ENCODE measurements at regions not wholly inside any gene's neighbourhood (a gene's known extent, or its start where the extent isn't known, plus 50 kb on each side); places are given as distances from the start of the nearest gene placed in this dataset.
"Not testable (repeated sequence)": the region's sequence is repeated elsewhere in the genome, so short reads cannot be mapped to it uniquely, and the experiment has no call there.

- no peak for DNase-seq
Observed at GRCh38 chr14:71764701-71765382, 167.4 kb upstream of the RGS6 start.

GRCh38 chr14:71765505-71765904, 166.7 kb upstream of the RGS6 start:
- no peak for DNase-seq

GRCh38 chr14:71770431-71770830, 161.8 kb upstream of the RGS6 start:
- DNase-seq = no peak

- DNase-seq = not testable (repeated sequence)
Observed at GRCh38 chr14:71771421-71771820, 160.8 kb upstream of the RGS6 start.

- DNase-seq = not testable (repeated sequence)
Observed at GRCh38 chr14:71771996-71772395, 160.2 kb upstream of the RGS6 start.

- DNase-seq = peak; percentile 53
Observed at GRCh38 chr14:71773898-71774481, 158.2 kb upstream of the RGS6 start.

GRCh38 chr14:71776471-71777360, 155.5 kb upstream of the RGS6 start:
- no peak for DNase-seq

GRCh38 chr14:71780075-71780474, 152.2 kb upstream of the RGS6 start:
- no peak for DNase-seq

GRCh38 chr14:71780822-71781221, 151.4 kb upstream of the RGS6 start:
- DNase-seq = no peak

GRCh38 chr14:71783088-71783487, 149.1 kb upstream of the RGS6 start:
- DNase-seq = no peak

- DNase-seq = no peak
Observed at GRCh38 chr14:71783786-71784185, 148.4 kb upstream of the RGS6 start.

GRCh38 chr14:71789005-71789404, 143.2 kb upstream of the RGS6 start:
- DNase-seq = no peak

- no peak for DNase-seq
Observed at GRCh38 chr14:71799841-71800240, 132.4 kb upstream of the RGS6 start.

GRCh38 chr14:71800878-71801277, 131.4 kb upstream of the RGS6 start:
- DNase-seq = no peak

- no peak for DNase-seq
Observed at GRCh38 chr14:71803539-71804260, 128.5 kb upstream of the RGS6 start.

GRCh38 chr14:71804992-71805391, 127.2 kb upstream of the RGS6 start:
- DNase-seq = no peak

GRCh38 chr14:71807049-71807448, 125.2 kb upstream of the RGS6 start:
- DNase-seq = not testable (repeated sequence)

GRCh38 chr14:71810800-71811199, 121.4 kb upstream of the RGS6 start:
- not testable (repeated sequence) for DNase-seq

- no peak for DNase-seq
Observed at GRCh38 chr14:71812693-71813092, 119.5 kb upstream of the RGS6 start.

GRCh38 chr14:71815110-71815509, 117.1 kb upstream of the RGS6 start:
- no peak for DNase-seq

GRCh38 chr14:71824816-71825215, 107.4 kb upstream of the RGS6 start:
- DNase-seq = no peak

GRCh38 chr14:71833476-71833875, 98.8 kb upstream of the RGS6 start:
- DNase-seq = no peak

All from hematopoietic multipotent progenitor cell treated with erythropoietin and hydrocortisone succinate and interleukin-3 and kit ligand, for 8 days (in vitro differentiated cells).